Smooth muscle cell (in vitro differentiated cells): ENCODE measurements at regions not wholly inside any gene's neighbourhood (a gene's known extent, or its start where the extent isn't known, plus 50 kb on each side); places are given as distances from the start of the nearest gene placed in this dataset.
A peak's percentile ranks its signal among the peaks of the same experiment; 100 is the strongest.

ENCODE experiments used
- DNase-seq: peaks from one replicate; lab custom pipeline; 2025; ENCODE audit not compliant: unreplicated experiment; lab: John Stamatoyannopoulos, UW
- H2AFZ ChIP-seq: fragments of 200-600 bp; sonication (generic); 2 replicates; pipeline ENCODE4 v1.6.0; 2016; ENCODE audit warnings: antibody characterized with exemption, low read depth, mild to moderate bottlenecking
- H3F3A ChIP-seq: fragments of 200-600 bp; sonication (generic); 2 replicates; pipeline ENCODE4 v1.6.0; 2017; ENCODE audit warnings: antibody characterized with exemption, low read depth
- H3K27ac ChIP-seq: fragments of 200-600 bp; sonication (generic); 2 replicates; pipeline ENCODE4 v1.5.1; 2016; ENCODE audit warnings: low read depth, mild to moderate bottlenecking
- H3K27me3 ChIP-seq: fragments of 200-600 bp; sonication (generic); 2 replicates; pipeline ENCODE4 v1.6.1; 2016; ENCODE audit warnings: low read depth, mild to moderate bottlenecking
- H3K36me3 ChIP-seq: fragments of 200-600 bp; sonication (generic); 2 replicates; pipeline ENCODE4 v1.5.1; 2016; ENCODE audit warnings: low read depth
- H3K4me1 ChIP-seq: fragments of 200-600 bp; sonication (generic); 2 replicates; pipeline ENCODE4 v1.5.1; 2016; ENCODE audit warnings: low read depth
- H3K4me2 ChIP-seq: fragments of 200-600 bp; sonication (generic); 2 replicates; pipeline ENCODE4 v1.6.0; 2016; ENCODE audit warnings: mild to moderate bottlenecking
- H3K4me3 ChIP-seq: fragments of 200-600 bp; sonication (generic); 2 replicates; pipeline ENCODE4 v1.5.1; 2016; ENCODE audit warnings: mild to moderate bottlenecking
- H3K79me2 ChIP-seq: fragments of 200-600 bp; sonication (generic); 2 replicates; pipeline ENCODE4 v1.6.0; 2016; ENCODE audit warnings: low read depth, mild to moderate bottlenecking
- H3K9ac ChIP-seq: fragments of 200-600 bp; sonication (generic); 2 replicates; pipeline ENCODE4 v1.6.0; 2016; ENCODE audit warnings: low read depth
- H3K9me3 ChIP-seq: fragments of 200-600 bp; sonication (generic); replicated peaks from 2 replicates; pipeline ENCODE4 v1.5.1; 2016; ENCODE audit warnings: low read depth
- H4K20me1 ChIP-seq: fragments of 200-600 bp; sonication (generic); 2 replicates; pipeline ENCODE4 v1.6.0; 2016; ENCODE audit warnings: low read depth
- CTCF ChIP-seq: fragments of 200-600 bp; sonication (generic); IDR thresholded peaks from 2 replicates; pipeline ENCODE4 v1.5.1; 2017; ENCODE audit warnings: borderline replicate concordance, mild to moderate bottlenecking, antibody characterized with exemption; ENCODE audit not compliant: insufficient read depth, poor library complexity, severe bottlenecking
- WGBS: methylation state at CpG from one replicate; pipeline ENCODE4 v1.1.7; 2016; ENCODE audit warnings: low lambda C conversion rate; 5-methylcytosine and 5-hydroxymethylcytosine counted together

GRCh38 chr5:167254132-167254531 lies 1037.3 kb upstream of the WWC1 start:
- WGBS, result 93% methylated on average over 3 of the region's 3 CpGs
- H3K79me2 ChIP-seq, result no peaks in the 10 kb centered on the region

GRCh38 chr5:167255926-167256325 lies 1035.5 kb upstream of the WWC1 start:
- Histone ChIP-seq H3K4me1 (peaks cover 6% of the 10 kb centered on the region), H4K20me1 (no peaks in the 10 kb centered on the region), H3K36me3 (no peaks in the 10 kb centered on the region), H3K79me2 (no peaks in the 10 kb centered on the region), H3K27ac (no peak overlapping the region), H3K9me3 (no peaks in the 10 kb centered on the region), H3K27me3 (no peaks in the 10 kb centered on the region), H3K4me2 (no peak overlapping the region), H3K4me3 (no peak overlapping the region), H2AFZ (no peak overlapping the region), H3F3A (no peaks in the 10 kb centered on the region), H3K9ac (no peak overlapping the region)
- TF ChIP-seq CTCF, result no peak
- 98% methylated on average over 2 of the region's 2 CpGs for WGBS
- DNase-seq, result no peak

More at GRCh38 chr5:167254132-167254531, 1037.3 kb upstream of the WWC1 start:
- DNase-seq, result no peak
- no peak for TF ChIP-seq CTCF
- Histone ChIP-seq H4K20me1 (no peaks in the 10 kb centered on the region), H2AFZ (no peak overlapping the region), H3K9ac (no peak overlapping the region), H3K27me3 (no peaks in the 10 kb centered on the region), H3K36me3 (no peaks in the 10 kb centered on the region), H3K4me2 (no peak overlapping the region), H3K9me3 (no peaks in the 10 kb centered on the region), H3K4me3 (no peak overlapping the region), H3F3A (no peaks in the 10 kb centered on the region), H3K4me1 (peaks cover 6% of the 10 kb centered on the region), H3K27ac (no peak overlapping the region)

GRCh38 chr5:167259806-167260205 lies 1031.6 kb upstream of the WWC1 start:
- Histone ChIP-seq H3K4me2 (no peak overlapping the region), H3K36me3 (no peaks in the 10 kb centered on the region), H3K9me3 (no peaks in the 10 kb centered on the region), H4K20me1 (no peaks in the 10 kb centered on the region), H3K4me1 (no peaks in the 10 kb centered on the region), H3K27ac (no peak overlapping the region), H3K79me2 (no peaks in the 10 kb centered on the region), H3K9ac (no peak overlapping the region), H3K27me3 (no peaks in the 10 kb centered on the region), H2AFZ (no peak overlapping the region), H3K4me3 (no peak overlapping the region), H3F3A (no peaks in the 10 kb centered on the region)
- 86% methylated on average over 2 of the region's 2 CpGs for WGBS
- no peak for DNase-seq
- TF ChIP-seq CTCF, result no peak

GRCh38 chr5:167261309-167262100 lies 1029.9 kb upstream of the WWC1 start:
- Histone ChIP-seq H3K9me3 (no peaks in the 10 kb centered on the region), H3K27me3 (no peaks in the 10 kb centered on the region), H3K4me2 (no peak overlapping the region), H3K79me2 (no peaks in the 10 kb centered on the region), H2AFZ (no peak overlapping the region), H4K20me1 (no peaks in the 10 kb centered on the region), H3F3A (no peaks in the 10 kb centered on the region), H3K9ac (no peak overlapping the region), H3K36me3 (no peaks in the 10 kb centered on the region), H3K27ac (no peak overlapping the region), H3K4me3 (no peak overlapping the region), H3K4me1 (no peaks in the 10 kb centered on the region)
- DNase-seq, result no peak
- 71% methylated on average over 3 of the region's 3 CpGs for WGBS
- peak; percentile 13 for TF ChIP-seq CTCF
